SK-N-SH (cell line): ENCODE measurements at regions not wholly inside any gene's neighbourhood (a gene's known extent, or its start where the extent isn't known, plus 50 kb on each side); places are given as distances from the start of the nearest gene placed in this dataset.

Source experiments
- EP300 ChIP-seq, 2 experiments: IDR thresholded peaks; 2 replicates each; pipeline versions ENCODE4 v1.4.0 to v1.6.1; 2012; ENCODE audit warnings: borderline replicate concordance in 1 of 2, low read depth in 1 of 2, low read length in 1 of 2
- FOXJ3 ChIP-seq: sonication (generic); formaldehyde crosslinking; IDR thresholded peaks from 2 replicates; pipeline ENCODE4 v1.5.1; 2020; ENCODE audit warnings: mild to moderate bottlenecking, missing genetic modification reagents
- FOXM1 ChIP-seq: IDR thresholded peaks from 2 replicates; pipeline ENCODE4 v1.4.0; 2012; ENCODE audit warnings: low read depth, mild to moderate bottlenecking
- GABPA ChIP-seq: IDR thresholded peaks from 2 replicates; pipeline ENCODE4 v1.4.0; 2012; ENCODE audit warnings: low read depth, mild to moderate bottlenecking
- MXI1 ChIP-seq: IDR thresholded peaks from 2 replicates; pipeline ENCODE4 v1.6.1; 2012; ENCODE audit warnings: mild to moderate bottlenecking, low read depth, low read length, improper control_type of control experiment
- RCOR1 ChIP-seq: fragments of 150-350 bp; IDR thresholded peaks from 2 replicates; pipeline ENCODE4 v1.6.1; 2017; ENCODE audit warnings: antibody characterized with exemption, low read length
- TAF1 ChIP-seq: IDR thresholded peaks from 2 replicates; pipeline ENCODE4 v1.6.1; 2012; ENCODE audit warnings: low read depth, mild to moderate bottlenecking, low read length, moderate library complexity, borderline replicate concordance
- TCF12 ChIP-seq: IDR thresholded peaks from 2 replicates; pipeline ENCODE4 v1.4.0; 2012
- YY1 ChIP-seq: IDR thresholded peaks from 2 replicates; pipeline ENCODE4 v1.4.0; 2012; ENCODE audit warnings: low read depth, mild to moderate bottlenecking
- TF ChIP-seq, protein P1 (sequence below): fragments of 200-600 bp; sonication (generic); IDR thresholded peaks from 2 replicates; pipeline ENCODE4 v1.6.1; 2017; ENCODE audit warnings: antibody characterized with exemption, mild to moderate bottlenecking, moderate library complexity
- TF ChIP-seq, protein P2 (sequence below): IDR thresholded peaks from 2 replicates; pipeline ENCODE4 v1.6.1; 2012; ENCODE audit warnings: mild to moderate bottlenecking, low read depth, low read length, moderate library complexity
- TF ChIP-seq, protein P3 (sequence below): fragments of 150-350 bp; IDR thresholded peaks from 2 replicates; pipeline ENCODE4 v1.6.1; 2017; ENCODE audit warnings: antibody characterized with exemption, low read length, low read depth, borderline replicate concordance
- TF ChIP-seq, protein P4 (sequence below): IDR thresholded peaks from 2 replicates; pipeline ENCODE4 v1.4.0; 2012; ENCODE audit warnings: low read depth

DNA sequence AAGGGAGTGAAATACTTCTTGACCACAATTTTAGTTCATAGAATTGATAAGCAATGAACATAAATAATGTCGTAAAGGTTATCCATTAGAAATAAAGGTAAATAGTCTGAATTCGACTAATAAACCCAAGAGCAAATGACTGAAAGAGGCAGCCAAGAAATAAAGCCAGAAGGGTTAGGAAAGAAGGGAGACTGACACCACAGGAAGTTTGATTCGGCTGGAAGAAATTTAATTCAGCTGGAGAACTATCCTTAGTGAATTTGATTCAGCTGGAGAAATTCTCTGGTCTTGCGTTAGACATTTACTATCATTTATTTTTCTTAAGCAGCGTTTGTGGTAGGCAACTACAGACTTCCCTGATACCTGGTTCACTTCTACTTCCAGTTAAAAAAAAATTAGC is 429.6 kb downstream of the PID1 start:
- TF ChIP-seq TCF12 (no peak), MXI1 (no peak), YY1 (no peak), EP300 (IDR thresholded peaks at IDR 0.05; ENCODE audit: borderline replicate concordance in 1 of 2, low read depth in 1 of 2, low read length in 1 of 2) (no peak), FOXM1 (no peak), FOXJ3 (CRISPR knock-in tag) (no peak), GABPA (no peak), RCOR1 (no peak), TAF1 (no peak)
- TF ChIP-seq, protein P1, sequence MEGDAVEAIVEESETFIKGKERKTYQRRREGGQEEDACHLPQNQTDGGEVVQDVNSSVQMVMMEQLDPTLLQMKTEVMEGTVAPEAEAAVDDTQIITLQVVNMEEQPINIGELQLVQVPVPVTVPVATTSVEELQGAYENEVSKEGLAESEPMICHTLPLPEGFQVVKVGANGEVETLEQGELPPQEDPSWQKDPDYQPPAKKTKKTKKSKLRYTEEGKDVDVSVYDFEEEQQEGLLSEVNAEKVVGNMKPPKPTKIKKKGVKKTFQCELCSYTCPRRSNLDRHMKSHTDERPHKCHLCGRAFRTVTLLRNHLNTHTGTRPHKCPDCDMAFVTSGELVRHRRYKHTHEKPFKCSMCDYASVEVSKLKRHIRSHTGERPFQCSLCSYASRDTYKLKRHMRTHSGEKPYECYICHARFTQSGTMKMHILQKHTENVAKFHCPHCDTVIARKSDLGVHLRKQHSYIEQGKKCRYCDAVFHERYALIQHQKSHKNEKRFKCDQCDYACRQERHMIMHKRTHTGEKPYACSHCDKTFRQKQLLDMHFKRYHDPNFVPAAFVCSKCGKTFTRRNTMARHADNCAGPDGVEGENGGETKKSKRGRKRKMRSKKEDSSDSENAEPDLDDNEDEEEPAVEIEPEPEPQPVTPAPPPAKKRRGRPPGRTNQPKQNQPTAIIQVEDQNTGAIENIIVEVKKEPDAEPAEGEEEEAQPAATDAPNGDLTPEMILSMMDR, result no peak
- TF ChIP-seq, protein P2, sequence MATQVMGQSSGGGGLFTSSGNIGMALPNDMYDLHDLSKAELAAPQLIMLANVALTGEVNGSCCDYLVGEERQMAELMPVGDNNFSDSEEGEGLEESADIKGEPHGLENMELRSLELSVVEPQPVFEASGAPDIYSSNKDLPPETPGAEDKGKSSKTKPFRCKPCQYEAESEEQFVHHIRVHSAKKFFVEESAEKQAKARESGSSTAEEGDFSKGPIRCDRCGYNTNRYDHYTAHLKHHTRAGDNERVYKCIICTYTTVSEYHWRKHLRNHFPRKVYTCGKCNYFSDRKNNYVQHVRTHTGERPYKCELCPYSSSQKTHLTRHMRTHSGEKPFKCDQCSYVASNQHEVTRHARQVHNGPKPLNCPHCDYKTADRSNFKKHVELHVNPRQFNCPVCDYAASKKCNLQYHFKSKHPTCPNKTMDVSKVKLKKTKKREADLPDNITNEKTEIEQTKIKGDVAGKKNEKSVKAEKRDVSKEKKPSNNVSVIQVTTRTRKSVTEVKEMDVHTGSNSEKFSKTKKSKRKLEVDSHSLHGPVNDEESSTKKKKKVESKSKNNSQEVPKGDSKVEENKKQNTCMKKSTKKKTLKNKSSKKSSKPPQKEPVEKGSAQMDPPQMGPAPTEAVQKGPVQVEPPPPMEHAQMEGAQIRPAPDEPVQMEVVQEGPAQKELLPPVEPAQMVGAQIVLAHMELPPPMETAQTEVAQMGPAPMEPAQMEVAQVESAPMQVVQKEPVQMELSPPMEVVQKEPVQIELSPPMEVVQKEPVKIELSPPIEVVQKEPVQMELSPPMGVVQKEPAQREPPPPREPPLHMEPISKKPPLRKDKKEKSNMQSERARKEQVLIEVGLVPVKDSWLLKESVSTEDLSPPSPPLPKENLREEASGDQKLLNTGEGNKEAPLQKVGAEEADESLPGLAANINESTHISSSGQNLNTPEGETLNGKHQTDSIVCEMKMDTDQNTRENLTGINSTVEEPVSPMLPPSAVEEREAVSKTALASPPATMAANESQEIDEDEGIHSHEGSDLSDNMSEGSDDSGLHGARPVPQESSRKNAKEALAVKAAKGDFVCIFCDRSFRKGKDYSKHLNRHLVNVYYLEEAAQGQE, result no peak
- TF ChIP-seq, protein P3, sequence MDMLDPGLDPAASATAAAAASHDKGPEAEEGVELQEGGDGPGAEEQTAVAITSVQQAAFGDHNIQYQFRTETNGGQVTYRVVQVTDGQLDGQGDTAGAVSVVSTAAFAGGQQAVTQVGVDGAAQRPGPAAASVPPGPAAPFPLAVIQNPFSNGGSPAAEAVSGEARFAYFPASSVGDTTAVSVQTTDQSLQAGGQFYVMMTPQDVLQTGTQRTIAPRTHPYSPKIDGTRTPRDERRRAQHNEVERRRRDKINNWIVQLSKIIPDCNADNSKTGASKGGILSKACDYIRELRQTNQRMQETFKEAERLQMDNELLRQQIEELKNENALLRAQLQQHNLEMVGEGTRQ, result no peak
- TF ChIP-seq, protein P4, sequence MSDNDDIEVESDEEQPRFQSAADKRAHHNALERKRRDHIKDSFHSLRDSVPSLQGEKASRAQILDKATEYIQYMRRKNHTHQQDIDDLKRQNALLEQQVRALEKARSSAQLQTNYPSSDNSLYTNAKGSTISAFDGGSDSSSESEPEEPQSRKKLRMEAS, result no peak
